Adrenal gland (tissue), 9 donors: ENCODE measurements at regions not wholly inside any gene's neighbourhood (a gene's known extent, or its start where the extent isn't known, plus 50 kb on each side); places are given as distances from the start of the nearest gene placed in this dataset.
A peak's percentile ranks its signal among the peaks of the same experiment; 100 is the strongest.

Source experiments
- DNase-seq, 7 donors: peaks; one replicate each; pipeline ENCODE4 v3.0.0-alpha.2; 2019 to 2020
- H3K27ac ChIP-seq, 5 donors: fragments of 200-600 bp; sonication (generic) in 4 of 5; 1 replicate in 3 of 5; 2 replicates in 2 of 5; pipeline versions ENCODE4 v1.5.1 to v1.8.0; 2016 to 2020; ENCODE audit warnings: mild to moderate bottlenecking in 1 of 5
- H3K27me3 ChIP-seq: fragments of 200-600 bp; 2 replicates; pipeline ENCODE4 v1.8.0; 2021
- H3K36me3 ChIP-seq, 2 donors: fragments of 200-600 bp; replicated peaks in 1 of 2; 1 replicate in 1 of 2; 2 replicates in 1 of 2; pipeline versions ENCODE4 v1.5.1 to v1.8.0; 2018 to 2022
- H3K4me1 ChIP-seq, 2 donors: fragments of 200-600 bp; replicated peaks in 1 of 2; 1 replicate in 1 of 2; 2 replicates in 1 of 2; pipeline versions ENCODE4 v1.5.1 to v1.8.0; 2018 to 2021
- H3K4me3 ChIP-seq, 4 donors: fragments of 200-600 bp; sonication (generic) in 3 of 4; one replicate each; pipeline ENCODE4 v1.5.1; 2016 to 2018
- H3K9me3 ChIP-seq, 3 donors: fragments of 200-600 bp; sonication (generic) in 1 of 3; replicated peaks in 1 of 3; 1 replicate in 2 of 3; 2 replicates in 1 of 3; pipeline versions ENCODE4 v1.5.1 to v1.8.0; 2016 to 2021
- CTCF ChIP-seq, 6 experiments: fragments of 450-650 bp in 4 of 6; fragments of 200-600 bp in 2 of 6; sonication (generic) in 1 of 6; IDR thresholded peaks; 1 replicate in 5 of 6; 2 replicates in 1 of 6; pipeline versions ENCODE4 v1.5.1 to v1.8.0; 2016 to 2021; ENCODE audit warnings: antibody characterized with exemption in 6 of 6, mild to moderate bottlenecking in 2 of 6, moderate library complexity in 1 of 6
- POLR2A ChIP-seq, 2 donors: fragments of 450-650 bp; IDR thresholded peaks; one replicate each; pipeline ENCODE4 v1.6.1; 2017; ENCODE audit warnings: antibody characterized with exemption in 2 of 2, mild to moderate bottlenecking in 2 of 2, moderate library complexity in 1 of 2
- WGBS, 4 donors: extraction: QIAGEN DNeasy Blood & Tissue Kit in 2 of 4; methylation state at CpG; one replicate each; pipeline versions ENCODE4 v1.1.5 to v1.1.7; 2013 to 2017; 5-methylcytosine and 5-hydroxymethylcytosine counted together
- intact Hi-C, 2 donors: fragments of 100-400 bp; cut with DNase I; formaldehyde crosslinking; loops; one replicate each; pipeline versions ENCODE4 v1.14.1 to v1.15.0; 2022 to 2023
- donor health status: healthy with polysubstance abuse.
- donor health status: Bipolar disorder and iron deficiency.
- donor health status: DM: yes; HTN: yes; CAD: no.
- donor health status: DM: no; HTN: no; CAD: no.
- donor health status: DM: no; HTN: no; CAD: no.

GRCh38 chr11:32497951-32498350 is 62.6 kb upstream of the WT1 start:
- Histone ChIP-seq H3K27me3 (no peaks in the 10 kb centered on the region), H3K4me1 (no peaks in the 10 kb centered on the region), H3K27ac (no peak overlapping the region), H3K4me3 (no peak overlapping the region), H3K9me3 (no peaks in the 10 kb centered on the region), H3K36me3 (no peaks in the 10 kb centered on the region)
- 61 to 80% (median 72%) methylated on average over 2 of the region's 2 CpGs for WGBS, 4 donors
- no peak for DNase-seq
- intact Hi-C loops: no loop called here
- TF ChIP-seq POLR2A (IDR thresholded peaks at IDR 0.05) (no peak), CTCF (IDR thresholded peaks at IDR 0.05) (no peak)

GRCh38 chr11:32494629-32495028 is 59.3 kb upstream of the WT1 start:
- no peak overlapping the region for H3K4me3 ChIP-seq
- H3K36me3 ChIP-seq: no peaks in the 10 kb centered on the region
- no peaks in the 10 kb centered on the region for H3K4me1 ChIP-seq
- DNase-seq: no peak
- intact Hi-C loops: no loop called here
- no peak for TF ChIP-seq CTCF (IDR thresholded peaks at IDR 0.05)
- no peak for TF ChIP-seq POLR2A (IDR thresholded peaks at IDR 0.05)
- no peak overlapping the region for H3K27ac ChIP-seq
- H3K9me3 ChIP-seq: no peaks in the 10 kb centered on the region
- H3K27me3 ChIP-seq: no peaks in the 10 kb centered on the region

- no peaks in the 10 kb centered on the region for H3K4me1 ChIP-seq
- no peaks in the 10 kb centered on the region for H3K27me3 ChIP-seq
- H3K27ac ChIP-seq: no peak overlapping the region
- no peaks in the 10 kb centered on the region for H3K9me3 ChIP-seq
- TF ChIP-seq POLR2A (IDR thresholded peaks at IDR 0.05): no peak
- no peak for TF ChIP-seq CTCF (IDR thresholded peaks at IDR 0.05)
- intact Hi-C loops: no loop called here
- no peak overlapping the region for H3K4me3 ChIP-seq
- no peaks in the 10 kb centered on the region for H3K36me3 ChIP-seq
- WGBS, 4 donors: 77 to 87% (median 81%) methylated on average over 4 of the region's 4 CpGs
- no peak for DNase-seq
Measured at GRCh38 chr11:32489464-32489863, 54.1 kb upstream of the WT1 start.

GRCh38 chr11:32487270-32487669 is 51.9 kb upstream of the WT1 start:
- intact Hi-C loops: no loop called here
- H3K4me3 ChIP-seq: no peak overlapping the region
- no peaks in the 10 kb centered on the region for H3K9me3 ChIP-seq
- WGBS, 4 donors: 89 to 96% (median 92%) methylated on average over 3 of the region's 3 CpGs
- H3K36me3 ChIP-seq: no peaks in the 10 kb centered on the region
- no peaks in the 10 kb centered on the region for H3K4me1 ChIP-seq
- no peak for DNase-seq
- no peaks in the 10 kb centered on the region for H3K27me3 ChIP-seq
- TF ChIP-seq POLR2A (IDR thresholded peaks at IDR 0.05) (no peak), CTCF (IDR thresholded peaks at IDR 0.05) (peak in 1 of 6 experiments; percentile 7)
- no peak overlapping the region for H3K27ac ChIP-seq
